Ammon's horn (tissue), 1 donor: ENCODE measurements at regions not wholly inside any gene's neighbourhood (a gene's known extent, or its start where the extent isn't known, plus 50 kb on each side); places are given as distances from the start of the nearest gene placed in this dataset.

ENCODE experiments used
- DNase-seq: peaks from one replicate; pipeline ENCODE4 v3.0.0-alpha.2; 2016; ENCODE audit warnings: low spot score

DNA sequence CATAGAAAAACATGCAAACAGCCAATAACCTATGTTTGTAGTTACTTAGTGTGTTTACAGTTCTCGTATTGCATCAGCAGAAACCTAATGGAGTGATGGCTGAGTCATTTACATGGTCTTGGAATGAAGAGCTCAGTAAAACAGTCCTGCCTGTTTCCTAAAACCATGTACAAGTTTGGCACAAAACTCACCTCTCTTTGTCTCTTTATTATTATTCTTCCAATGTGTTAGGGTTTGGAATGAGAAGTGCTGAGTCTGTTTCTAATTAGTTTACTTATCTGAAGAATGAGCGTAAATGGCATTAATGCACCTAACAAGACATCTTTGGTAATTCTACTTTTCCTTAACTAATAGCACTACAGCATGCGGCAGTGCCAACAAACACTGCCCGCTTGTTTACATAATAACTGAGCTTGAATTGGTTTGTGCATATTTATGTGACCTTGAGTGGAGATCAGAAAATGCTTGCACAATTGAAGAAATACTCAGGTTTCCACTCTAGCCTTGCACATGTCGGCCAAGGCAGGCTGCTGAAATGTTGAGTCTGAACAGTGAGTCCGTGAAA is 385.4 kb upstream of the SEMA6D start:
- DNase-seq, result no peak

DNA sequence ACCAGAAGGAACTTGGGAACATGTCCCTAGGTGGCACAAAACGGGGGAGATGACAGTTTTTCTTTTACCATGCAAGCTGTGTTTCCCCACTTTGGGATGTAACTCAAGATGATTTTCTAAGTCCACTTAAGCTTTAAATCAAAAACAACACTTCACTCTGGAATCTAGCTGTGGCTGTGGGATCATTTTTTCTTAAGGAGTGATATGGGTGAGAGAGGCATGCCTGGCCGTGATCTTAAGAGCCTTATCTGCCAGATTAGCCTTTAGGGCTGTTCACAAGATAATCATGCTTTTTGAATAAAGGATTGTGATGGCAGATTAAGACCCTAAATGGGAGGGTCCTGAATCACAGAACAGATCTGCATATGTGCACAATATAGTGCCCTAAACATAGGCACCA is 384.8 kb upstream of the SEMA6D start:
- DNase-seq, result no peak

- DNase-seq, result no peak
Measured at GRCh38 chr15:47333734-47334133, 383.6 kb upstream of the SEMA6D start.

DNA sequence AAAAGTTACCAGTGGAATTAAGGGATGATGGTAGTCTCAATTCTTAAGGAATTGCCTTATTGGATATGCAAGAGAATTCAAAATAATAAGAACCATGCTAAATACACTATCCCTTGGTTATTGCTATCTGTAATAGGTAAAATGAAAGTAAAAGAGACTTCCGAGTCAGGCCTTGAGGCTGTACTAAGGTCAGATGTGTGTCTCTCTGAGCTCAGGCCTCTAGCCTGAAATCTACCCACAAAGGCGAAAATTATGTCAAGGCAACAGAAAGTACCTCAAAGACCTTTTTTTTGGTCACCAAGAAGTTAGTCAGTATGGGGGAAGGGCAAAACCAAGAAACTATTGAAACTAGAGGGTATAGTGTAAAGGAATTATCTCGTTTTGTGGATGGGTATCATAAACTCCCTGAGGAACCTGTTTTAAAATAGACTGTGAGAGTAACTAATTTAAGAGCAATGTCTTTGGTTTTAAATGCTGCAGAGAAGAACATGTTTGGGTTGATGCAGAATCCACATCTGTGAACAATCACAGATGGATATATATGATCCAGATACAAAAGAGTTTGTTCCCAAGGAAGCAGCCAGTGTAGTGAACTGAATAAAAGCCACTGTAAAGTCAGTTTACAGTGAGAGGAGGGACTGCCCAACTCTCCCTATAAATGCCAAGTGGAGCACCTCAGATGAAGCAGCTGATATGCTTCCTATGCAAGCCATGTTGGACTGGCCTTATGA is 382.3 kb upstream of the SEMA6D start:
- no peak for DNase-seq

DNA sequence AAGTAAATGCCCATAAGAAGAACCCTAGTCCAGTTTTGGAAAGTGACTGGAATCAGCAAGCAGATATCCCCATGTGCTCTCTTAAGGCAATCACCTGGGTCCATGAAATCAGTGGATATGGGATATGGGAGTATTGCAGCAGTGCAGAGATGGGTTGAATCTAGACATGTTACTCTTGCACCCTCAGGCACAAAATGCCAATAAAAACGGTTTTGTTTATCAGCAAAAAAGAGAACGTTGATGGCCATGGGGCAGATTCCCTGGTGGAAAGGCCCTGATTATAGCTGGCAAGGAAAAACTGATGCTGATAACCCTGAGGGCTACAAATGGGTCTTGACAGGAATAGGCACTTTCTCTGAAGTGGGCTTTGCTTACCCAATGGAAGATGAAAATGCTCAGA is 380.2 kb upstream of the SEMA6D start:
- DNase-seq, result no peak

- DNase-seq, result no peak
Measured at GRCh38 chr15:47337836-47338235, 379.5 kb upstream of the SEMA6D start.

DNA sequence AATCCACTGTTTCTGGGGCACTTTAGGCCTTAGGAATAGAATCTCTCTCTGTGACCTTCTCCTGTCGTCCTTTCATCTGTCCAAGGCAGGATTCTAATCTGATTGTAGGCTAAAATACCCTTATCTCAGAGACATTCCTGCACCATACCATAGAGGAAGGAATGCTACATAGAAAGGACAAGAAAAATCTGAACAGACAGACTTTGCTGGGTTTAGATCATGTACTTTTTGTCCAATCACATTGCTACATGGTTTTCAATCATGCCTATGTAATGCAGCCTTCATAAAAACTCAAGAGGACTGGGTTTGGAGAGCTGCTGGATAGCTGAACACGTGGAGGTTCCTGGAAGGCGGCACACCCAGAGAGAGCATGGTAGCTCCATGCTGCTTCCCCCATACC is 378.5 kb upstream of the SEMA6D start:
- DNase-seq, result no peak

DNA sequence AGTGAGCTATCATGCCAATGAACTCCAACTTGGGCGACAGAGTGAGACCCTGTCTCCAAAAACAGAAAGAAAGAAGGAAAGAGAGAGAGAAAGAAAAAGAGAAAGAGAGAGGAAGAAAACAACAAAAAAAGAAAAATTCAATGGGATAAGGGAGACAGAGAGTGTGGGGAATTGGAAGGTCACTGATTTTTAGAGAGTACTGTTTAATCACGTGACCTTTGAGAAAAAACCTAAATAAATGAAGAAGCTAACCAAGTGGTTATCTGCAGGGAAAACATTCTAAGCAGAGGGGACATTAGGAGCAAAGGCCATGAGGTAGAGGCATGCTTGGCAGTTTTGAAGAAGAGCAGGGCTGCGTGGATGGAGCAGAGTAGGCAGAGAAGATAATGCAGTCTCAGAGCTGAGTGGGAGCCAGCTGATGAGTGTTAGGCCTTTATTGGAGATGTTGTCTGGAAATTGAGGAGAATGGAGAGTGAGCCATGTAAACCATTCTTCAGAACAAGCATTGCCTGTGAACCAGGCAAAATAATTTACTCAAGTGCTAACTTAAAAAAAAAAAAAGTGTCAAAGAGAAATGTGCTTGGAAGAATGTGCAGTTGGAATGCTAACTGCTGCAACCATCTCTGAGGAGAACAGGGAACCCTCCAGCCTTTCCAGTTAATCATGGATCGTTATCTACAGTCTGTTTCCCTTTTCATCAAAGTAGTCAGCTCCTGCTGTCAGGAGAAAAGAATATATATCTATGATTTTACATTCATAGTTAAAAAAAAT is 377.3 kb upstream of the SEMA6D start:
- DNase-seq, result no peak

DNA sequence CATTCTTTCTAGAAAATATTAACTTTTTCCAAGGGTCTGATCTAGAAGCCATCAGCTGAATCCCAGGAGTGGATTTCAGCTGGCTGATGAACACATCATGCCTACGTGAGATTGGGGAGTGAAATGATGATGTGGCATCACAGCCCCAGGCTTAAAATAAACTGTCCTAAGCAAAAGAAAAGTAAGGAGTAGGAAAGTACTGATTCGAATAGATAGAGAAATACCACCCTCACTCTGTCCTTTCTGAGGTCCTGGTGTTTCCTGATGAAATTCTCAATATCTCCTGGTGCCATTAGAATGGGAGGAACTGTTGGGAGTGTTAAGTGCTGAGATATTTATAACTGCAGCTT is 376.8 kb upstream of the SEMA6D start:
- DNase-seq, result no peak

DNA sequence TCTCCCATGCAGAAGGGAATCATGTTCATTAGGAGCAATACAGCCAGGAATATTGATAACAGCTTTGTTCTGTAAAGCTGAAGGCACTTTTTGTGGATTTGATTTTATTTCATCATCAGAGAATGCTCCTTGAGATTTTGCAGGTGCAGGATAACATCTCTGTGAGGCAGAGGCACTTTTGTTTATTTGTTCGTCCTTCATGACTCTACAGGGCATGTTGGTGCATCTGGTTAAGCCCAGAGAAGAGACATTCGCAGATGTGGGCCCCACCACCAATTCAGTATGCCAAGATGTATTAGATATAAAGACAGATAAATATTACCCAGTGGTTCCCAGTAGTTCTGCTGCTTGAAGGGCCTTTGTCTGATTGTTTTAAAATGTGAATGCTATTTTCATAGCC is 368.1 kb upstream of the SEMA6D start:
- no peak for DNase-seq

GRCh38 chr15:47351501-47351900 is 365.8 kb upstream of the SEMA6D start:
- DNase-seq, result no peak

DNA sequence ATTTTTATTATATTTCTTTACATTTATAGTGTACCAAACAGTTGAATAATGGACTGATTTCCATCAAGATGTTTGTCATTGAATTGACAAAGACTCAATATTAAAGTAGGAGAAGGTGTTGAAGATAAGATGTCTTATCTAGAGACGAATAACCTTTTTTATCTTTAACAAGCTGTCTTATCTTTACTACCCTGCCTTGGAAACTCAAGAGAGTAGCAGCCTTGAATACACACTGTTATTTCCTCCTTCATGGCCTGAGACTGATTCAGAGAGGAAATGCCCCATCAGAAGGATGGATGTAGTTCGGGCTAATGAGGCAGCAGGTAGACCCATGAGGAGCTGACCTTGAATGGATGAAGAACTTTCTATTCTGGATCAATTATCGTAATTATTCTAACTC is 365.1 kb upstream of the SEMA6D start:
- no peak for DNase-seq

- no peak for DNase-seq
Measured at GRCh38 chr15:47355759-47356158, 361.5 kb upstream of the SEMA6D start.

- DNase-seq, result no peak
Measured at GRCh38 chr15:47356297-47356696, 361.0 kb upstream of the SEMA6D start.

GRCh38 chr15:47358876-47359275 is 358.4 kb upstream of the SEMA6D start:
- DNase-seq, result no peak

DNA sequence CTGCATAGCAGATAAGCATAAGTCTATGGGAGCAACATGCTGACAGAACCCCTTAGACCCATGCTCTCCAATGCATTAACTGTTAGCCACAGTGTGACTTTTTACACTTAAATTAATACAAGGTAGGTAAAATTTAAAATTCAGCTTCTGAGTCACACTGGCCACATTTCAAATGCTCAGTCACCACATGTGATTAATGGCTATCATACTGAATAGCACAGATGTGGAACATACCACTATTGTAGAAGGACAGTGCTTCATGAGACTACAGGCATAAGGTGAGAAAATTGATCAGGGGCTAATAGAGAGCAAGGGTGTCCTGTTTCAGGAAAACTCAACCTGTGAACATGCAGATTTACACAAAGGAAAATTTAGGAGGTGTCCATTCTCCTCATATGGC is 357.0 kb upstream of the SEMA6D start:
- no peak for DNase-seq

- DNase-seq, result no peak
Measured at GRCh38 chr15:47362118-47362905, 355.0 kb upstream of the SEMA6D start.

- no peak for DNase-seq
Measured at GRCh38 chr15:47363653-47364052, 353.7 kb upstream of the SEMA6D start.

DNA sequence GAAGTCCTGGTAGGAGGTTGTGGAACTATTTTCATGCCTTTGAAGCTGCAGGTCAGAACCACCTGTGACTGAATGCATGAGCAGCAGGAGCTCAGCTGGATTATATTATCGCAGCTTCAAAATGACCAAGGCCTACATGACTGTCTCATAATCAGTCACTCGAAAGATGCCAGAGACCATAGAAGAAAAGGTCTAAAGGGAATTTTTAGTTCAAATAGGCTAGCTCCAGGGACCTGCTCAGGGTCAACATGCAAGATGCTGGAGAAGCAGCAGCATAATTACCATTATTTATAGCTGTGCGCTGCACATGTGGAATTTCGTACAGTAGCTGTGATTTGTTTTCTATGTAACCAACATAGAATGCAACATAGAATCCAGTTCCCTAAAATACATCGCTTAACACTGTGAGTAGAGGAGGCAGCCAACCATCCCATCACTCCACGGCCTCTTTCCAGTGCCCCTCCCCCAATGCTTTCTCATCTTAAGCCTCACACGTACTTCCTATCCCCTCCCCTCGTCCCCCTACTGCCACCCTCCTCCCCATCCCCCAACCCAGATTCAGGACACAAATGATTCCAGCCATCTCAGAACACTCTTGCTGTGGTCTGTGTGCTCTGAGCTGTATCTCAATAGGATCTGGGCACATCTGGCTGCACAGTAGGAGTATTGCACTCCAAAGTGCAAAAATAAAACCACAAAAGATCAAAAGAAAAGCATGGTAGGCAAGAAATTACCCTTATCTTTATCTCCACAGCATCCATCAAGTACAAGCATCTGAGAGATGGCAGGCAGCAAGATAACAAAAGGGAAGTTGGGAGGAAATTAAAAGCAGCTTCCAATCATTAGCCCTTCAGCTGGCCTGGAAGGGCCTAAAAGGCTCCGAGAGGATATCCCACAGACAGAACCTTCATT is 352.8 kb upstream of the SEMA6D start:
- no peak for DNase-seq

- no peak for DNase-seq
Measured at GRCh38 chr15:47366884-47367283, 350.4 kb upstream of the SEMA6D start.

GRCh38 chr15:47367726-47368390 is 349.4 kb upstream of the SEMA6D start:
- no peak for DNase-seq
